ENCODE measurements at regions not wholly inside any gene's neighbourhood (a gene's known extent, or its start where the extent isn't known, plus 50 kb on each side); places are given as distances from the start of the nearest gene placed in this dataset.

- 28 to 34% methylated on average over 6 of the region's 6 CpGs for WGBS, 2 donors
- Histone ChIP-seq H3K4me3 (no peak overlapping the region), H3K27me3 (no peaks in the 10 kb centered on the region), H3K36me3 (no peaks in the 10 kb centered on the region), H3K27ac (peak overlapping the region in 2 of 4 donors; percentile 32 to 60), H3K9me3 (no peaks in the 10 kb centered on the region), H3K4me1 (peaks cover 0 to 6% (median 0%) of the 10 kb centered on the region in 4 donors)
- TF ChIP-seq CTCF (IDR thresholded peaks at IDR 0.05) (no peak), EP300 (IDR thresholded peaks at IDR 0.05) (no peak), POLR2A (IDR thresholded peaks at IDR 0.05) (no peak)
- DNase-seq (ENCODE audit: low spot score in 2 of 2) = no peak
These were observed 509.4 kb upstream of the API5 start for GRCh38 chr11:42802201-42802899.

- DNase-seq (ENCODE audit: low spot score in 2 of 2) = no peak
- Histone ChIP-seq H3K9me3 (no peaks in the 10 kb centered on the region), H3K4me1 (peaks cover 0 to 6% (median 0%) of the 10 kb centered on the region in 4 donors), H3K27me3 (no peaks in the 10 kb centered on the region), H3K27ac (no peak overlapping the region), H3K36me3 (no peaks in the 10 kb centered on the region), H3K4me3 (no peak overlapping the region)
- no peak for TF ChIP-seq CTCF (IDR thresholded peaks at IDR 0.05)
- 23 to 29% methylated on average over 2 of the region's 2 CpGs for WGBS, 2 donors
These were observed 505.6 kb upstream of the API5 start for GRCh38 chr11:42806191-42806590.

- Histone ChIP-seq H3K27me3 (no peaks in the 10 kb centered on the region), H3K4me1 (peaks cover 0 to 7% (median 0%) of the 10 kb centered on the region in 4 donors), H3K4me3 (no peak overlapping the region), H3K36me3 (no peaks in the 10 kb centered on the region), H3K9me3 (no peaks in the 10 kb centered on the region), H3K27ac (no peak overlapping the region)
- TF ChIP-seq CTCF (IDR thresholded peaks at IDR 0.05) (no peak), EP300 (IDR thresholded peaks at IDR 0.05) (no peak), POLR2A (IDR thresholded peaks at IDR 0.05) (no peak)
- WGBS, 2 donors = 12 to 22% methylated on average over 1 of the region's 1 CpG
- no peak for DNase-seq (ENCODE audit: low spot score in 2 of 2)
These were observed 499.4 kb upstream of the API5 start for GRCh38 chr11:42812361-42812760.

GRCh38 chr11:42812960-42813359 lies 498.8 kb upstream of the API5 start:
- Histone ChIP-seq H3K36me3 (no peaks in the 10 kb centered on the region), H3K27me3 (no peaks in the 10 kb centered on the region), H3K27ac (no peak overlapping the region), H3K4me1 (peaks cover 0 to 7% (median 0%) of the 10 kb centered on the region in 4 donors), H3K9me3 (no peaks in the 10 kb centered on the region), H3K4me3 (no peak overlapping the region)
- 67 to 76% methylated on average over 2 of the region's 2 CpGs for whole genome bisulfite sequencing, 2 donors
- TF ChIP-seq POLR2A (IDR thresholded peaks at IDR 0.05) (no peak), CTCF (IDR thresholded peaks at IDR 0.05) (no peak), EP300 (IDR thresholded peaks at IDR 0.05) (no peak)
- DNase-seq (ENCODE audit: low spot score in 2 of 2) = no peak

GRCh38 chr11:42816471-42816870 lies 495.3 kb upstream of the API5 start:
- TF ChIP-seq POLR2A (IDR thresholded peaks at IDR 0.05) = no peak
- no peak for TF ChIP-seq EP300 (IDR thresholded peaks at IDR 0.05)
- no peak for TF ChIP-seq CTCF (IDR thresholded peaks at IDR 0.05)
- WGBS, 2 donors = 77 to 80% methylated on average over 2 of the region's 2 CpGs
- Histone ChIP-seq H3K9me3 (no peaks in the 10 kb centered on the region), H3K27me3 (no peaks in the 10 kb centered on the region), H3K4me1 (peaks cover 0 to 7% (median 0%) of the 10 kb centered on the region in 4 donors), H3K27ac (peak overlapping the region in 1 of 4 donors; percentile 49), H3K36me3 (no peaks in the 10 kb centered on the region), H3K4me3 (no peak overlapping the region)
- DNase-seq (ENCODE audit: low spot score in 2 of 2) = no peak
